GM23338 (cell line): ENCODE measurements at regions not wholly inside any gene's neighbourhood (a gene's known extent, or its start where the extent isn't known, plus 50 kb on each side); places are given as distances from the start of the nearest gene placed in this dataset.

Experiments
- ATAC-seq: fragments of 200-7000 bp; cut with Tn5 transposase; 3 replicates; pipeline ENCODE4 v1.9.1; 2020
- DNase-seq: peaks from one replicate; pipeline ENCODE4 v3.0.0-alpha.2; 2015; ENCODE audit warnings: low spot score
- H2AFZ ChIP-seq: fragments of 200-600 bp; sonication (generic); 2 replicates; pipeline ENCODE4 v1.8.0; 2016; ENCODE audit warnings: antibody characterized with exemption, mild to moderate bottlenecking, moderate library complexity
- H3F3A ChIP-seq: fragments of 200-600 bp; sonication (generic); replicated peaks from 2 replicates; pipeline ENCODE4 v1.8.0; 2017; ENCODE audit warnings: antibody characterized with exemption, mixed run types, low read depth
- H3K27ac ChIP-seq: fragments of 200-600 bp; sonication (generic); 2 replicates; pipeline ENCODE4 v1.6.1; 2016; ENCODE audit warnings: low read depth
- H3K27me3 ChIP-seq: fragments of 200-600 bp; sonication (generic); 2 replicates; pipeline ENCODE4 v1.8.0; 2016; ENCODE audit warnings: mild to moderate bottlenecking, mixed run types, moderate library complexity; ENCODE audit not compliant: insufficient read depth
- H3K36me3 ChIP-seq: fragments of 200-600 bp; sonication (generic); 2 replicates; pipeline ENCODE4 v1.8.0; 2016; ENCODE audit warnings: mild to moderate bottlenecking; ENCODE audit not compliant: insufficient read depth
- H3K4me1 ChIP-seq: fragments of 200-600 bp; sonication (generic); 2 replicates; pipeline ENCODE4 v1.8.0; 2016; ENCODE audit warnings: mild to moderate bottlenecking, moderate library complexity; ENCODE audit not compliant: insufficient read depth
- H3K4me2 ChIP-seq: fragments of 200-600 bp; sonication (generic); 2 replicates; pipeline ENCODE4 v1.7.1; 2017; ENCODE audit warnings: mixed run types
- H3K4me3 ChIP-seq: fragments of 200-600 bp; sonication (generic); 2 replicates; pipeline ENCODE4 v1.6.1; 2016; ENCODE audit warnings: mixed run types
- H3K79me2 ChIP-seq: fragments of 200-600 bp; sonication (generic); replicated peaks from 2 replicates; pipeline ENCODE4 v1.8.0; 2017; ENCODE audit warnings: mild to moderate bottlenecking; ENCODE audit not compliant: insufficient read depth
- H3K9me2 ChIP-seq: fragments of 200-600 bp; sonication (generic); 2 replicates; pipeline ENCODE4 v1.8.0; 2017; ENCODE audit not compliant: insufficient read depth
- H4K20me1 ChIP-seq: fragments of 200-600 bp; sonication (generic); replicated peaks from 2 replicates; pipeline ENCODE4 v1.8.0; 2017; ENCODE audit warnings: mild to moderate bottlenecking; ENCODE audit not compliant: insufficient read depth
- H3K27ac Mint-ChIP-seq: 2 replicates; pipeline ENCODE4 v1.8.0; 2020; ENCODE audit warnings: inconsistent platforms, mild to moderate bottlenecking, moderate library complexity, mixed read lengths
- H3K27me3 Mint-ChIP-seq: 3 replicates; pipeline ENCODE4 v1.8.0; 2022; ENCODE audit warnings: low read depth, mild to moderate bottlenecking, moderate library complexity, mixed read lengths, inconsistent platforms; ENCODE audit not compliant: insufficient read depth, poor library complexity
- H3K36me3 Mint-ChIP-seq: 3 replicates; pipeline ENCODE4 v1.8.0; 2021; ENCODE audit warnings: low read depth, mild to moderate bottlenecking, inconsistent platforms, moderate library complexity, mixed read lengths
- H3K4me1 Mint-ChIP-seq: 3 replicates; pipeline ENCODE4 v1.8.0; 2020; ENCODE audit warnings: mild to moderate bottlenecking, inconsistent platforms, mixed read lengths
- H3K4me3 Mint-ChIP-seq: 3 replicates; pipeline ENCODE4 v1.8.0; 2021; ENCODE audit warnings: moderate library complexity, mild to moderate bottlenecking, inconsistent platforms, mixed read lengths
- H3K9me3 Mint-ChIP-seq: 3 replicates; pipeline ENCODE4 v1.8.0; 2020; ENCODE audit warnings: moderate library complexity, mild to moderate bottlenecking, inconsistent platforms, mixed read lengths
- CREB1 ChIP-seq: fragments of 250-450 bp; sonication (Bioruptor Pico); IDR thresholded peaks from 2 replicates; pipeline ENCODE4 v1.5.0; 2020; ENCODE audit warnings: low read depth, mild to moderate bottlenecking, moderate library complexity
- ETS1 ChIP-seq: IDR thresholded peaks from 2 replicates; pipeline ENCODE4 v1.6.1; 2016; ENCODE audit warnings: antibody characterized with exemption
- EZH2 ChIP-seq: fragments of 200-600 bp; sonication (generic); IDR thresholded peaks from one replicate; pipeline ENCODE4 v1.8.0; 2017; ENCODE audit warnings: antibody characterized with exemption, mild to moderate bottlenecking, low read depth; ENCODE audit not compliant: unreplicated experiment
- EZH2phosphoT487 ChIP-seq: fragments of 200-600 bp; sonication (generic); IDR thresholded peaks from one replicate; pipeline ENCODE4 v1.8.1; 2018; ENCODE audit warnings: antibody characterized with exemption; ENCODE audit not compliant: unreplicated experiment
- JUNB ChIP-seq: IDR thresholded peaks from one replicate; pipeline ENCODE4 v1.6.1; 2016; ENCODE audit warnings: antibody characterized with exemption; ENCODE audit not compliant: unreplicated experiment
- NANOG ChIP-seq: IDR thresholded peaks from 2 replicates; pipeline ENCODE4 v1.6.1; 2016; ENCODE audit warnings: antibody characterized with exemption, borderline replicate concordance
- STAT1 ChIP-seq: IDR thresholded peaks from one replicate; pipeline ENCODE4 v1.6.1; 2016; ENCODE audit warnings: antibody characterized with exemption; ENCODE audit not compliant: unreplicated experiment
- ZNF331 ChIP-seq: fragments of 250-450 bp; sonication (Bioruptor Pico); IDR thresholded peaks from 2 replicates; pipeline ENCODE4 v1.5.0; 2020; ENCODE audit warnings: low read depth, mild to moderate bottlenecking, moderate library complexity
- TF ChIP-seq, protein P1 (sequence below), 2 experiments: fragments of 200-600 bp in 1 of 2; sonication (generic) in 1 of 2; conservative IDR thresholded peaks; 2 replicates each; pipeline versions ENCODE4 v1.5.1 to v1.6.1; 2016 to 2017; ENCODE audit warnings: antibody characterized with exemption in 2 of 2, low read depth in 2 of 2, mild to moderate bottlenecking in 2 of 2, moderate library complexity in 1 of 2

DNA sequence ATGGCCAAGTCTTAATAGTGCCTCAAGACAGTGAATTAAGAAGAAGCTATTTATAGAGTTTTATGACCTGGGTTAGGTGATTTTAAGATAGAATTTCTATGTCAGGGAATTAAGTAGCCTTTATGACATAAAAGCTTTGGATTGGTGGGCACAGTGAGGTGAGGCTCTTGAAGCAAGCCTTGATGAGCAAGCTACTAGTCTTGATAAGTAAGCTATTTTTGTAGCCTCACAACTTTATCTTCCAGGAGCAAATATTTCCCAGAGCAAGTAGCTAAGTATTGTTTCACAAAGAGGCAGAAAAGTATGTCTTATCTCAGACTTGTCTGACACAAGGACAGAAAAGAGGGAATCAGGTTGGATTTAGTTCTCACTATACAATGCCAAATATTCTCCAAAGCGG lies 491.7 kb upstream of the RASGRP1 start (continued):
- TF ChIP-seq, protein P1, sequence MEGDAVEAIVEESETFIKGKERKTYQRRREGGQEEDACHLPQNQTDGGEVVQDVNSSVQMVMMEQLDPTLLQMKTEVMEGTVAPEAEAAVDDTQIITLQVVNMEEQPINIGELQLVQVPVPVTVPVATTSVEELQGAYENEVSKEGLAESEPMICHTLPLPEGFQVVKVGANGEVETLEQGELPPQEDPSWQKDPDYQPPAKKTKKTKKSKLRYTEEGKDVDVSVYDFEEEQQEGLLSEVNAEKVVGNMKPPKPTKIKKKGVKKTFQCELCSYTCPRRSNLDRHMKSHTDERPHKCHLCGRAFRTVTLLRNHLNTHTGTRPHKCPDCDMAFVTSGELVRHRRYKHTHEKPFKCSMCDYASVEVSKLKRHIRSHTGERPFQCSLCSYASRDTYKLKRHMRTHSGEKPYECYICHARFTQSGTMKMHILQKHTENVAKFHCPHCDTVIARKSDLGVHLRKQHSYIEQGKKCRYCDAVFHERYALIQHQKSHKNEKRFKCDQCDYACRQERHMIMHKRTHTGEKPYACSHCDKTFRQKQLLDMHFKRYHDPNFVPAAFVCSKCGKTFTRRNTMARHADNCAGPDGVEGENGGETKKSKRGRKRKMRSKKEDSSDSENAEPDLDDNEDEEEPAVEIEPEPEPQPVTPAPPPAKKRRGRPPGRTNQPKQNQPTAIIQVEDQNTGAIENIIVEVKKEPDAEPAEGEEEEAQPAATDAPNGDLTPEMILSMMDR (conservative IDR thresholded peaks at IDR 0.05; ENCODE audit: low read depth in 2 of 2), result no peak
- TF ChIP-seq CREB1 (CRISPR knock-in tag), result no peak
- TF ChIP-seq ETS1, result no peak
- TF ChIP-seq NANOG, result no peak
- no peak for TF ChIP-seq EZH2

DNA sequence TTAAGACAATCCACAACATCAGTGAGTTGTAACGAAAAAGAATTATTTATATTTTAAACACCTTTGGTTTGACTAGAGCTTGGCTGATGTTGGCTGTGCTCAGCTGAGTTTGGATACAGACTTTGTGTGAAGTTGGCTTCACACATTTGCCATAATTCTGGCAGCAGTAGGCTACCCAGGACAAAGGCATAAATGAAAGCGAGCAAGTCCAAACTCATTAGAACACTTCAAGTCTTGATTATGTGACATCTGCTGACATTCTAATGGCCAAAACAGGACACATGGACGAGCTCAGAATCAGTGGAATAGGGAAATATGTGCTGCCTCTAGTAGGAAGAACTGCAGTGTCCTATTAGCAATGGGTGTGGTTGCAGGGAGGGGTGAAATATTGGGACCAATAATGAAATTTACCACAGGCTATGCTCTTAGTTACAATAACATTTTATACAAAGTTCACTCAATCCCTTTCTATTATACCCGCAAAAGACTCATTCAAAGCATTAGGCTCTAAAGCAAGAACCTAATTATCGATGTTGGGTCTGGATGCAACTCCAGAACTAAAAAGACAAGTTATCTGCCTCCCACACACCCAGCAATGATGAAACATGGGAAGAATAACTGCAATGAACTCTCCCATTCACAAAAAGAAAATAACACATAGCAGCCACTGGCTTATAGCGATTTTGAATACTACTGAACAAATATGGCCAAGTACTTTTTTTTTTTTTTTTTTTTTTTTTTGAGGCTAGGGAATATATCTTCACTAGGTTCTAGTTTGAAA lies 493.9 kb upstream of the RASGRP1 start:
- Histone ChIP-seq H3K9me2 (no peaks in the 10 kb centered on the region), H3K27ac (no peak overlapping the region), H4K20me1 (no peaks in the 10 kb centered on the region), H2AFZ (no peak overlapping the region), H3K79me2 (no peaks in the 10 kb centered on the region), H3K4me3 (no peak overlapping the region), H3F3A (no peaks in the 10 kb centered on the region), H3K27me3 (no peaks in the 10 kb centered on the region), H3K36me3 (no peaks in the 10 kb centered on the region), H3K4me2 (no peak overlapping the region), H3K4me1 (peaks cover 12% of the 10 kb centered on the region; the same call in 1 of the 2 replicates)
- Mint-ChIP-seq H3K4me3 (no peak overlapping the region), H3K27me3 (no peaks in the 10 kb centered on the region), H3K36me3 (peaks cover 5% of the 10 kb centered on the region; the same call in 2 of the 3 replicates), H3K4me1 (peaks cover 4% of the 10 kb centered on the region; the same call in 2 of the 3 replicates), H3K27ac (no peak overlapping the region), H3K9me3 (peaks cover 8% of the 10 kb centered on the region; the same call in 2 of the 3 replicates)
- DNase-seq (no peak), ATAC-seq (no peak)
- TF ChIP-seq CREB1 (CRISPR knock-in tag), result no peak

DNA sequence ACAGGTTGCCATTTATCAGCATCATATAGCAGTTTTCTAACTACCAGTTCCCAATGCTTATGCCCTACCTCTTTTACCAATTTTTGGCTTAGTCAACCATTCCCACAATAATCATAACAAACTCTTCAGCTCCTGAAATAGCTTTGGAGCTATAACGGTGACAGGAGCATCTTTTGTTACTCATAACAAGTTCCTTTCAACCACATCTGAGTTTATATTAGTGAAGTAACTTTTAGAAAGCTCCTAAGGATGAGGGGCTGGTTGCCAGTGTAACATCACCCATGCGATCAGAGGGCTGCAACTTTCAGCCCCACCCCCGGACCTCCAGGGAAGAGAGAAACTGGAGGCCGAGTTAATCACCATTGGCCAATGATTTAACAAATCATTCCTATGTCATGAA lies 495.3 kb upstream of the RASGRP1 start:
- no peaks in the 10 kb centered on the region for H3K79me2 ChIP-seq
- Mint-ChIP-seq H3K9me3 (peaks cover 8% of the 10 kb centered on the region; the same call in 2 of the 3 replicates), H3K27ac (no peak overlapping the region), H3K4me3 (no peak overlapping the region), H3K4me1 (peaks cover 4% of the 10 kb centered on the region; the same call in 2 of the 3 replicates), H3K27me3 (no peaks in the 10 kb centered on the region), H3K36me3 (peaks cover 5% of the 10 kb centered on the region; the same call in 2 of the 3 replicates)
- no peaks in the 10 kb centered on the region for H3K27me3 ChIP-seq
- TF ChIP-seq STAT1 (no peak), CREB1 (CRISPR knock-in tag) (no peak), NANOG (no peak), EZH2phosphoT487 (no peak), EZH2 (no peak), JUNB (no peak), ZNF331 (CRISPR knock-in tag) (no peak)
- TF ChIP-seq, protein P1 (conservative IDR thresholded peaks at IDR 0.05; ENCODE audit: low read depth in 2 of 2), result no peak
- no peaks in the 10 kb centered on the region for H3K36me3 ChIP-seq
- H3K9me2 ChIP-seq, result no peaks in the 10 kb centered on the region
- H3F3A ChIP-seq, result no peaks in the 10 kb centered on the region
- H4K20me1 ChIP-seq, result no peaks in the 10 kb centered on the region
- H3K27ac ChIP-seq, result no peak overlapping the region
- H3K4me3 ChIP-seq, result no peak overlapping the region
- H3K4me1 ChIP-seq, result peaks cover 12% of the 10 kb centered on the region; the same call in 1 of the 2 replicates
- ATAC-seq (no peak), DNase-seq (no peak)
- H2AFZ ChIP-seq, result no peak overlapping the region
- no peak overlapping the region for H3K4me2 ChIP-seq
